Myocyte (in vitro differentiated cells): ENCODE measurements at regions not wholly inside any gene's neighbourhood (a gene's known extent, or its start where the extent isn't known, plus 50 kb on each side); places are given as distances from the start of the nearest gene placed in this dataset.
"Not testable (repeated sequence)": the region's sequence is repeated elsewhere in the genome, so short reads cannot be mapped to it uniquely, and the experiment has no call there.

Experiments used
- DNase-seq: peaks from one replicate; pipeline ENCODE4 v3.0.0-alpha.2; 2012; ENCODE audit warnings: low read depth

- DNase-seq: not testable (repeated sequence)
Measured at GRCh38 chr17:62197156-62197555, 132.1 kb upstream of the MED13 start.

GRCh38 chr17:62196587-62196986, 131.5 kb upstream of the MED13 start:
- DNase-seq: not testable (repeated sequence)

- DNase-seq: no peak
Measured at GRCh38 chr17:62194401-62194800, 129.3 kb upstream of the MED13 start.

GRCh38 chr17:62193249-62193648, 128.2 kb upstream of the MED13 start:
- DNase-seq: no peak

GRCh38 chr17:62191390-62192361, 126.6 kb upstream of the MED13 start:
- DNase-seq: no peak

- peak; percentile 24 for DNase-seq
Measured at GRCh38 chr17:62189377-62189776, 124.3 kb upstream of the MED13 start.

GRCh38 chr17:62188713-62189112, 123.6 kb upstream of the MED13 start:
- no peak for DNase-seq

GRCh38 chr17:62187681-62188080, 122.6 kb upstream of the MED13 start:
- DNase-seq: peak; percentile 63

- DNase-seq: no peak
Measured at GRCh38 chr17:62186841-62187240, 121.8 kb upstream of the MED13 start.

GRCh38 chr17:62180772-62181171, 115.7 kb upstream of the MED13 start:
- no peak for DNase-seq

GRCh38 chr17:62179525-62180161, 114.6 kb upstream of the MED13 start:
- DNase-seq: peak; percentile 65

- peak; percentile 33 for DNase-seq
Measured at GRCh38 chr17:62178579-62178978, 113.5 kb upstream of the MED13 start.

GRCh38 chr17:62172492-62173291, 107.6 kb upstream of the MED13 start:
- no peak for DNase-seq

GRCh38 chr17:62167076-62167475, 102.0 kb upstream of the MED13 start:
- no peak for DNase-seq

- DNase-seq: no peak
Measured at GRCh38 chr17:62164747-62165722, 100.0 kb upstream of the MED13 start.

GRCh38 chr17:62163847-62164246, 98.8 kb upstream of the MED13 start:
- no peak for DNase-seq

GRCh38 chr17:62162898-62163297, 97.8 kb upstream of the MED13 start:
- DNase-seq: peak; percentile 39

GRCh38 chr17:62161405-62162148, 96.5 kb upstream of the MED13 start:
- DNase-seq: no peak

- no peak for DNase-seq
Measured at GRCh38 chr17:62160816-62161215, 95.7 kb upstream of the MED13 start.

GRCh38 chr17:62159994-62160393, 94.9 kb upstream of the MED13 start:
- DNase-seq: no peak
